Right lobe of liver (tissue), 6 donors: ENCODE measurements at regions not wholly inside any gene's neighbourhood (a gene's known extent, or its start where the extent isn't known, plus 50 kb on each side); places are given as distances from the start of the nearest gene placed in this dataset.
"Not testable (repeated sequence)": the region's sequence is repeated elsewhere in the genome, so short reads cannot be mapped to it uniquely, and the experiment has no call there.

ENCODE experiments used
- ATAC-seq, 4 donors: fragments of 200-7000 bp; cut with Tn5 transposase; one replicate each; pipeline ENCODE4 v1.9.1; 2020; ENCODE audit warnings: mild to moderate bottlenecking in 4 of 4, moderate library complexity in 4 of 4
- DNase-seq, 3 donors: peaks; one replicate each; pipeline ENCODE4 v3.0.0-alpha.2; 2020
- H3K27ac ChIP-seq, 3 donors: fragments of 200-600 bp; one replicate each; pipeline ENCODE4 v1.8.0; 2022
- H3K27me3 ChIP-seq, 2 donors: fragments of 200-600 bp; one replicate each; pipeline ENCODE4 v1.8.0; 2022
- H3K36me3 ChIP-seq, 4 donors: fragments of 200-600 bp; sonication (generic) in 1 of 4; one replicate each; pipeline versions ENCODE4 v1.5.1 to v1.8.0; 2017 to 2022; ENCODE audit warnings: control low read depth in 1 of 4
- H3K4me1 ChIP-seq, 4 donors: fragments of 200-600 bp; sonication (generic) in 1 of 4; one replicate each; pipeline versions ENCODE4 v1.5.1 to v1.8.0; 2017 to 2022; ENCODE audit warnings: control low read depth in 1 of 4
- H3K4me3 ChIP-seq, 3 donors: fragments of 200-600 bp; one replicate each; pipeline ENCODE4 v1.8.0; 2022
- H3K9me3 ChIP-seq, 4 donors: fragments of 200-600 bp; sonication (generic) in 1 of 4; one replicate each; pipeline versions ENCODE4 v1.5.1 to v1.8.0; 2017 to 2022; ENCODE audit warnings: control low read depth in 1 of 4
- POLR2A ChIP-seq: fragments of 450-650 bp; IDR thresholded peaks from one replicate; pipeline ENCODE4 v1.6.1; 2017; ENCODE audit warnings: antibody characterized with exemption, mild to moderate bottlenecking
- WGBS: methylation state at CpG from one replicate; pipeline ENCODE4 v1.1.6; 2018; ENCODE audit warnings: low coverage, low lambda C conversion rate; ENCODE audit not compliant: insufficient coverage; ENCODE audit errors: missing lambda C conversion rate; 5-methylcytosine and 5-hydroxymethylcytosine counted together
- intact Hi-C, 2 donors: fragments of 100-400 bp; cut with DNase I; formaldehyde crosslinking; loops; one replicate each; pipeline versions ENCODE4 v1.11.2 to v1.14.1; 2022
- TF ChIP-seq, protein P1 (sequence below), 4 donors: fragments of 200-600 bp in 3 of 4; fragments of 450-650 bp in 1 of 4; IDR thresholded peaks; one replicate each; pipeline versions ENCODE4 v1.5.1 to v1.8.0; 2016 to 2022; ENCODE audit warnings: antibody characterized with exemption in 4 of 4, mild to moderate bottlenecking in 2 of 4
- donor health status: DM: no; HTN: yes; CAD: no.
- donor health status: DM: no; HTN: no; CAD: no.
- donor health status: DM: no; HTN: no; CAD: no.
- donor health status: DM: no; HTN: yes; CAD: no.
- donor health status: DM: no; HTN: yes; CAD: no.

DNA sequence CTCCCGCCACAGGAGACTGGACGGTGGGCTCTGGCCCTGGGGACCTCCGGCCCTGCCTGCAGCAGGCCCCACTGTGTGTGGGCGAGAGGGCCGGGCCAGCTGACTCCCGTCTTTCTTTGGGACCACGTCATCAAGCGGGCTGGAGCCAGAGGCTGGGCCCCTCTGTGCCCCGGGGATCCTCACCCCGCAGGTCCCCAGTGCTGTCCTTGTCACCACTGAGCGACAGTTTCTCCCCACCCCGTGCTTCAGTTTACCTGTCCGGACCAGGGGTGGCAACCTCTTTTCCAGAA lies 181.9 kb upstream of the ZNF469 start:
- no peaks in the 10 kb centered on the region for H3K4me1 ChIP-seq
- 59% methylated on average over 3 of the region's 13 CpGs for whole genome bisulfite sequencing

DNA sequence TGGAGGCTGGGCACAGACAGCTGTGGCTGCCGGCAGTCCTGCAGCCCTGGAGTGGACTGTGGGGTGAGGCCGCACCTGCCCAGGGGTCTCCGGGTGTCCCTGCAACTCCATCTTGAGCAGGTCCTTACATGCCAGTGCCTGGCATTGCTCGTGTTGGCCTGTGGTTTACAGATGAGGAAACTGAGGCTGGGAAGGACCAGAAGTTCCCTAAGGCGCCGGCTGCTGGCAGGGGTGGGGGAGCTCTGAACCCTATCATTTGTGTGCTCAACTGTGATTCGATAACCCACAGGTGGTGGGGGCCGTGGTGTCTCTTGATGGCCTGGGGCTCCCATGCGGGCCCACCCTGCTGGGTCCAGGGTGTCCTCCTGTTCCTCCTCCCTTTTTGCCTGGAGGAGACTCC lies 181.1 kb upstream of the ZNF469 start:
- H3K27ac ChIP-seq, H3K36me3 ChIP-seq, H3K4me3 ChIP-seq, H3K9me3 ChIP-seq, ATAC-seq, DNase-seq, H3K27me3 ChIP-seq, H3K4me1 ChIP-seq, intact Hi-C loops: not testable (repeated sequence)
- WGBS, result 54% methylated on average over 2 of the region's 9 CpGs

More for the DNA sequence above, 181.9 kb upstream of the ZNF469 start:
- no peak overlapping the region for H3K27ac ChIP-seq
- ATAC-seq (no peak), DNase-seq (no peak)
- H3K36me3 ChIP-seq, result no peaks in the 10 kb centered on the region
- H3K9me3 ChIP-seq, result no peaks in the 10 kb centered on the region
- no peak for TF ChIP-seq POLR2A
- TF ChIP-seq, protein P1, sequence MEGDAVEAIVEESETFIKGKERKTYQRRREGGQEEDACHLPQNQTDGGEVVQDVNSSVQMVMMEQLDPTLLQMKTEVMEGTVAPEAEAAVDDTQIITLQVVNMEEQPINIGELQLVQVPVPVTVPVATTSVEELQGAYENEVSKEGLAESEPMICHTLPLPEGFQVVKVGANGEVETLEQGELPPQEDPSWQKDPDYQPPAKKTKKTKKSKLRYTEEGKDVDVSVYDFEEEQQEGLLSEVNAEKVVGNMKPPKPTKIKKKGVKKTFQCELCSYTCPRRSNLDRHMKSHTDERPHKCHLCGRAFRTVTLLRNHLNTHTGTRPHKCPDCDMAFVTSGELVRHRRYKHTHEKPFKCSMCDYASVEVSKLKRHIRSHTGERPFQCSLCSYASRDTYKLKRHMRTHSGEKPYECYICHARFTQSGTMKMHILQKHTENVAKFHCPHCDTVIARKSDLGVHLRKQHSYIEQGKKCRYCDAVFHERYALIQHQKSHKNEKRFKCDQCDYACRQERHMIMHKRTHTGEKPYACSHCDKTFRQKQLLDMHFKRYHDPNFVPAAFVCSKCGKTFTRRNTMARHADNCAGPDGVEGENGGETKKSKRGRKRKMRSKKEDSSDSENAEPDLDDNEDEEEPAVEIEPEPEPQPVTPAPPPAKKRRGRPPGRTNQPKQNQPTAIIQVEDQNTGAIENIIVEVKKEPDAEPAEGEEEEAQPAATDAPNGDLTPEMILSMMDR (IDR thresholded peaks at IDR 0.05), result no peak
- no peak overlapping the region for H3K4me3 ChIP-seq
- no peaks in the 10 kb centered on the region for H3K27me3 ChIP-seq
- intact Hi-C loops, result no loop called here

DNA sequence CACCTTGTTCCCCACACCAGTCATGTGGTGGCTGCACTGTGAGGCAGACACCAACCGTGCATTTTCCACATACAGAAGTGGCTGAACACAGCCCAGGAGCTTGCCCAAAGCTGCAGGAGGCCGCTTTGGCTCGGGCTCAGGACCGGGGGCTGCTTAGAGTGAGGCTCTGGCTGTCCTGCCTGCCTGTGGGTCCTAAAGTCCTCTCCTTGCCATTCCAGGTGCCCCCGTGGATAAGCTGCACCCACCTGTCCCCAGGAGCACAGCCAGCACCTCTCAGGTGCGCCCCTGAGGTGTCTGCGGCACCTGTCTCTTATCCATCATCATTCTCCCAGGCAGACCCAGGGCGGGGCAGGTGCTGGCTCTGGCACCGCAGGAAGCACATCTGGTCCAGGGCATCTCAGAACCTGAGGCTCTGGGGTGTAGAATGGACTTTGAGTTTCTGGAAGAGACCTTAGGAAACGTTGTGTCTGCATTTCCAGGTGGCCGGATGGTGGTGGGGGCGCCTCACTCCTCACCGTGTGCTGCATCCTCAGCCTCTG lies 180.5 kb upstream of the ZNF469 start:
- 83% methylated on average over 6 of the region's 13 CpGs for WGBS
- Histone ChIP-seq H3K27ac (no peak overlapping the region), H3K9me3 (no peaks in the 10 kb centered on the region), H3K27me3 (no peaks in the 10 kb centered on the region), H3K4me1 (no peaks in the 10 kb centered on the region), H3K36me3 (no peaks in the 10 kb centered on the region), H3K4me3 (no peak overlapping the region)
- no peak for DNase-seq
- intact Hi-C loops, result no loop called here
- ATAC-seq, result no peak
- TF ChIP-seq, protein P1 (IDR thresholded peaks at IDR 0.05), result no peak
- no peak for TF ChIP-seq POLR2A

DNA sequence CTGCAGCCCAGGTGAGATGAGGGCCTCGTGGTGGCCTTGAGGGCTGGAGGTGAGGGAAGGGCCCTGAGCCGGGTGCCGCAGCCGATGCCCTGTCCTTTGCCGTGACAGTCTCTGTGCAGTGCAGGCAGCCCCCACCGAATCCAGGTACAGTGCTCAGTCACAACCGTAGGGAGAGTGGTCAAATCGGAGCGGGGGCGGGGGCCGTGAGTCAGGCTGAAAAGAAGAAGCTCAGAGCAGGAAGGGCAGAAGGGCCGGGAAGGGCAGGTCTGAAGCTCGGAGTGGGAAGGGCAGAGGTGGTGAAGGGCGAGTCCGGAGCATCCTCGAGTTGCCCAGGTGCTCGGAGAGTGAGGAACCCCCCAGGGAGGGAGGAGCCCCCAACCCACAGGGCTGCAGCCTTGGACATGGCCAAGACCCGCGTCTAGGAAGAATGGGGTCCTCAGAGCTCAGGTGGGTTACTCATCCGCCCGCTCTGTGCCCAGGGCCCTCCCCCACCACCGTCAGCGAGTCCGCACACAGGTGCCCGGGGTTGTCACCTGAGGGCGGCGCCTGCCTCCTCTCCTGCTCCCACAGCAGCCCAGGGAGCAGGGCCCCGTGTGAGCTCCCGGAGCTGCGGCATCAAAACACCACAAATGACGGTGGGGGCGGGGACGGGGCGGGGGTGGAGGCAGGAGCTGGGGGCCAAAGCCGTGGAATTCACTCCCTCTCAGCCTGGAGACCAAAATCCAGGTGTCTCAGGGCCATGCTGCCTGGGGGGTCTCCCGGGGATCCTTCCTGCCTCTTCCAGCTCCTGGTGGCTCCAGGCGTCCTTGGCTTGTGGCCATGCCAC lies 179.7 kb upstream of the ZNF469 start:
- H3K4me1 ChIP-seq, ATAC-seq, H3K27ac ChIP-seq, H3K27me3 ChIP-seq, H3K4me3 ChIP-seq, DNase-seq, H3K9me3 ChIP-seq, H3K36me3 ChIP-seq, intact Hi-C loops: not testable (repeated sequence)
- 55% methylated on average over 6 of the region's 37 CpGs for WGBS

DNA sequence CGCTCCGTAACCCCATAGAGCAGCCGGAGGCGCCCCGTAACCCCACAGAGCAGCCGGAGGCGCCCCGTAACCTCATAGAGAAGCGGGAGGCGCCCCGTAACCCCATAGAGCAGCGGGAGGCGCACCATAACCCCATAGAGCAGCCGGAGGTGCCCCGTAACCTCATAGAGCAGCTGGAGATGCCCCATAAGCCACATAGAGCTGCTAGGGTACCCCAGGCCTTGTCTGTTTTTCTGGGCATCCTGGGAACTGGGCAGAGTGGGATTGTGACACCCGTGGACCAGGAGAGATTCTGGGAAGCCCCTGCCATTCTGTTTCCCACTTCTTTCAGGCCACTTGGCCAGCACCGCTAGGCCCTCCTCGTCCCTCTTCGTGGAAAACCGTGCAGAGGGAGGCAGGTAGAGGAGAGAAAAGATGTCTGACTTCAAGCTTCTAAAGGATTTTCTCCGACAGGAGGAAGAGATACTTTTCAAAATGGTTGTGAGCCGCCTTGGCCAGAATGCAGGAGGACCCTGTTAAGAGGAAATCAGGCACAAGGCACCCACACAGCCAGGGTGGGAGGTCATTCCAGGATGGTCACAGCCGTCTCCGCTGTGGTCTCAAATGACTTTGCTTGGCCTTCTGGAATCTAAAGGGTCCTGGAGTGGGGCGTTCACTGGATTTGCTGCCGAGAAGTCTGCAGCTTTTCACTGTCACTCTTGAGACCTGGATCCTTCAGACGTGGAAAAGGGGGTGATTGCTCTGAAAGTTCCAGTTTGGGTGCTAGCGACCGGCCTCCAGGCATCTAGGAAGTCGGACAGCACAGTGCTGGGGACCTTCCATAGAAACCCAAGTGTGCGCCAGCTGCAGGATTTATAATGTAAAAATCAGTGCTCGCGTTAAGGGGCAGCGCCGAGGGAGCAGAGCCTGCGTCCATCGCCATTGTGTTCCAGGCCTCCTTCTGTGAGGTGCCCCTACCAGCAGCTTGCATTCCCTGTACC lies 178.3 kb upstream of the ZNF469 start:
- 59% methylated on average over 9 of the region's 37 CpGs for WGBS
- H3K9me3 ChIP-seq, H3K4me1 ChIP-seq, ATAC-seq, intact Hi-C loops, H3K36me3 ChIP-seq, H3K4me3 ChIP-seq, H3K27me3 ChIP-seq, DNase-seq, H3K27ac ChIP-seq: not testable (repeated sequence)

DNA sequence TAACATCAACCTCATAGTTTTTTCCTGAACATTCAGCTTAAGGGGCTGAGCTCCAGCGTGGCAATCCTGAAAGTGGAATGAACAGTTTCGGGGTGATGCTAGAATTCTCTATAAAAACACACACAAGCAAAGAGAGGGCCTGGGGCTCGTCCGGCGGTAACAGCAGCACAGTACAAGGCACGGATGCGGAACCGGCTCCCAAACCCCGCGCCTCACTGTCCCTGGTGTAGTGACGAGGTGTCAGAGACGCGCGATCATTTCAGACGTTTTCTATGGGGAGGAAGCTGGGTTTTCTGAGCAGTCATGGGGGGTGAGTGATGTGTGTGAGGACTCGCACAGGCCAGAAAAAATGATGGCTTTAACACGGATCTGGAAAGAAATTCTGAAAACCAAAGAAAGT lies 177.3 kb upstream of the ZNF469 start:
- WGBS, result 35% methylated on average over 3 of the region's 17 CpGs
- DNase-seq, H3K36me3 ChIP-seq, H3K27ac ChIP-seq, ATAC-seq, H3K4me1 ChIP-seq, intact Hi-C loops, H3K4me3 ChIP-seq, H3K27me3 ChIP-seq, H3K9me3 ChIP-seq: not testable (repeated sequence)

DNA sequence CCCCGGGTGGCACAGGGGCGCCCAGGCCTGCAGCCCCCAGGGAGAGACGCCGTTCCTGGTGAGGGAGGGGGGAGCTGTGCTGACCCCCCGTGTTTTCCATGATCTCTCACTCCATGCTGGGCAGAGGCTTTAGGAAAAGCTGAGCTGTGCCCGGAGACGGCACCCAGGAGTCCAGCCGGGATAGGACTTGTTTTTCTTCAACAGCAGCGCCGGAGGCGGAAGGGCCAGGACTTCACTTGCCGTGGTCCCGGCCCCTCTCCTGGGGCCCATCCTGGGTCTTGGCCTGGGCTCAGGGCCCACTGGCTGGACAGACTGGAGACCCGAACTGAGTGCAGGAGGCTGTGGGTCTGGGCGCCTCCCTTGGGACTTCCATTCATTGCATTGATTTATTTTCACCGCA lies 176.8 kb upstream of the ZNF469 start:
- H3K4me1 ChIP-seq, intact Hi-C loops, ATAC-seq, H3K36me3 ChIP-seq, H3K9me3 ChIP-seq, H3K4me3 ChIP-seq, H3K27me3 ChIP-seq, DNase-seq, H3K27ac ChIP-seq: not testable (repeated sequence)
- 94% methylated on average over 3 of the region's 16 CpGs for WGBS

DNA sequence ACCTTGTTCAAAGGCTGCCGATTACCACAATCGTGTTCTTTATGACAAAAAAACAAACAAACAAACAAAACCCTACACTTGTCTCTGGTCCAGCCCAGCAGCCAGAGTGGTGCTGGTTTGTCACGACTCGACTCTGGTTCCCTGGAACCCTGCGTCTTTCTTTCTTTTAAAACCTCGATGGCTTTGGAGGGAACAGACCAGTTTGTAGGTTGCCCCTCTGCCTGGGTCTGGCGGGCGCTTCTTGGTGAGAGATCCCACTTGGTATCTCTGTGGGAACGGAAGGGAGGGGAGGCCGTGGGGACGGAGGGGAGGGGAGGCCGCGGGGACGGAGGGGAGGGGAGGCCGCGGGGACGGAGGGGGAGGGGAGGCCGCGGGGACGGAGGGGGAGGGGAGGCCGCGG lies 176.2 kb upstream of the ZNF469 start:
- H3K27ac ChIP-seq, H3K9me3 ChIP-seq, H3K4me1 ChIP-seq, DNase-seq, H3K4me3 ChIP-seq, ATAC-seq, H3K36me3 ChIP-seq, intact Hi-C loops, H3K27me3 ChIP-seq: not testable (repeated sequence)
- 89% methylated on average over 12 of the region's 22 CpGs for WGBS
